NCI-H1105 (cell line): ENCODE measurements at regions not wholly inside any gene's neighbourhood (a gene's known extent, or its start where the extent isn't known, plus 50 kb on each side); places are given as distances from the start of the nearest gene placed in this dataset.
"Not testable (repeated sequence)": the region's sequence is repeated elsewhere in the genome, so short reads cannot be mapped to it uniquely, and the experiment has no call there.

ENCODE experiments used
- DNase-seq: peaks from one replicate; lab custom pipeline; 2025; lab: John Stamatoyannopoulos, UW

GRCh38 chr3:102036472-102036871, 187.2 kb downstream of the NFKBIZ start:
- DNase-seq, result no peak

- no peak for DNase-seq
These were observed 187.9 kb downstream of the NFKBIZ start for GRCh38 chr3:102037209-102037608.

GRCh38 chr3:102037791-102038190, 188.5 kb downstream of the NFKBIZ start:
- DNase-seq, result no peak

- no peak for DNase-seq
These were observed 189.3 kb downstream of the NFKBIZ start for GRCh38 chr3:102038477-102039142.

GRCh38 chr3:102040144-102040543, 190.8 kb downstream of the NFKBIZ start:
- not testable (repeated sequence) for DNase-seq

GRCh38 chr3:102053375-102053989, 204.2 kb downstream of the NFKBIZ start:
- DNase-seq, result no peak

- no peak for DNase-seq
These were observed 205.3 kb downstream of the NFKBIZ start for GRCh38 chr3:102054543-102055080.

- no peak for DNase-seq
These were observed 208.6 kb downstream of the NFKBIZ start for GRCh38 chr3:102057781-102058421.

- DNase-seq, result no peak
These were observed 210.0 kb downstream of the NFKBIZ start for GRCh38 chr3:102059145-102059943.

- DNase-seq, result no peak
These were observed 211.5 kb downstream of the NFKBIZ start for GRCh38 chr3:102060814-102061213.

GRCh38 chr3:102063572-102063971, 214.3 kb downstream of the NFKBIZ start:
- DNase-seq, result no peak

- DNase-seq, result no peak
These were observed 217.2 kb downstream of the NFKBIZ start for GRCh38 chr3:102066470-102066869.

- no peak for DNase-seq
These were observed 219.0 kb downstream of the NFKBIZ start for GRCh38 chr3:102068327-102068726.

- DNase-seq, result no peak
These were observed 219.4 kb downstream of the NFKBIZ start for GRCh38 chr3:102068736-102069135.

- DNase-seq, result no peak
These were observed 219.9 kb downstream of the NFKBIZ start for GRCh38 chr3:102069211-102069662.

GRCh38 chr3:102074946-102075345, 225.6 kb downstream of the NFKBIZ start:
- DNase-seq, result no peak

GRCh38 chr3:102078401-102078800, 229.1 kb downstream of the NFKBIZ start:
- no peak for DNase-seq

- DNase-seq, result no peak
These were observed 229.8 kb downstream of the NFKBIZ start for GRCh38 chr3:102078854-102079808.

GRCh38 chr3:102079809-102080197, 230.5 kb downstream of the NFKBIZ start:
- no peak for DNase-seq

- no peak for DNase-seq
These were observed 232.4 kb downstream of the NFKBIZ start for GRCh38 chr3:102081572-102082289.
